K562 (cell line): ENCODE measurements at regions not wholly inside any gene's neighbourhood (a gene's known extent, or its start where the extent isn't known, plus 50 kb on each side); places are given as distances from the start of the nearest gene placed in this dataset.

Experiments used
- CCAR2 ChIP-seq: fragments of 200-400 bp; formaldehyde crosslinking; IDR thresholded peaks from 2 replicates; pipeline ENCODE4 v1.6.1; 2017; ENCODE audit warnings: mild to moderate bottlenecking, low read depth, low read length
- HBP1 ChIP-seq: fragments of 450-650 bp; formaldehyde crosslinking; IDR thresholded peaks from 2 replicates; pipeline ENCODE4 v1.4.0; 2022; ENCODE audit warnings: missing genetic modification characterization
- NR1H2 ChIP-seq: sonication (generic); formaldehyde crosslinking; IDR thresholded peaks from 2 replicates; pipeline ENCODE4 v1.4.0; 2020; ENCODE audit warnings: mild to moderate bottlenecking, missing genetic modification reagents
- POLR2A ChIP-seq: fragments of 450-650 bp; conservative IDR thresholded peaks from 2 replicates; pipeline ENCODE4 v1.6.1; 2016
- ZNF12 ChIP-seq: sonication (generic); formaldehyde crosslinking; IDR thresholded peaks from 2 replicates; pipeline ENCODE4 v1.4.0; 2020; ENCODE audit warnings: mild to moderate bottlenecking, missing genetic modification reagents

- TF ChIP-seq HBP1 (no peak), POLR2A (no peak), ZNF12 (CRISPR knock-in tag) (no peak), CCAR2 (no peak), NR1H2 (CRISPR knock-in tag) (no peak)
Observed at GRCh38 chr6:145008715-145009114, 723.6 kb downstream of the UTRN start.
